DMS79 treated with DMSO at 0.1 percent for 48 hours (cell line): ENCODE measurements at regions not wholly inside any gene's neighbourhood (a gene's known extent, or its start where the extent isn't known, plus 50 kb on each side); places are given as distances from the start of the nearest gene placed in this dataset.
"Not testable (repeated sequence)": the region's sequence is repeated elsewhere in the genome, so short reads cannot be mapped to it uniquely, and the experiment has no call there.

ENCODE experiments used
- DNase-seq: peaks from one replicate; lab custom pipeline; 2025; lab: John Stamatoyannopoulos, UW

DNA sequence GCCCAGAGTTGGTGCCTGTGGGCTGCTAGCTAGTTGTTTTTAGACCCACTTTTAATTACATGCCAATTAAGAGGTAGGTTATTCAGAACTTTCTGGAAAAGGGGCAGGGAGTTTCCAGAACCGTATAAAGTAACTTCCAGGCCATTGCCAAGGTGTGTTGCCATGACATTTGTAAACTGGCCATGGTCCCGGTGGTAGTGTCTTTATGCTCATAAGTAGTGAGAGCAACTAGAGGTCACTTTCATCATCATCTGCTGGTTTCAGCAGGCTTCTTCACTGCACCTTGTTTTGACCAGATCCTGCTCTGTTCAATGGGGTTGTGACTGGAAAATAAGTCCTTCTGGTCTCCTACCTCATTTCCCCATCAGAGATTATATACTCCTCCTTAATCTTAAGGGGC, 207.0 kb downstream of the FAM72C start:
- not testable (repeated sequence) for DNase-seq

DNA sequence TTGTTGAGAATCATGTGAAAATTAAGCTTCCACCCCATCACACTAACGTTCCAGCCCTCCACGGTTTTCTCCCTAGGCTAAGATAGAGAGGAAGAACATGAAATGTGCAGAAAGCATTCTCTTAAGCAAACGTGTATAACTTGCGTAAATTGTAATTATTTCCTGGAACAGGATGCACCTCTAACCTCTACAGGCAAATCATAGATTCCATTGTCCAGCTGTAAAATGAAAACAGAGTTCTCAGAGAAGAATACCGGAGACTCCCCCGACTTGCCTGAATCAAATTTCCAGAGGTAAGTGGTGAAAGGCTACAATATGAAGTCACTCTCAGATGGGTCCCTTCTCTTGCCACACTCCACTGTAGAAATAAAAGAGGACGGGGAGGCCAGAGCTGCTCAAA, 211.4 kb downstream of the FAM72C start:
- DNase-seq: not testable (repeated sequence)

DNA sequence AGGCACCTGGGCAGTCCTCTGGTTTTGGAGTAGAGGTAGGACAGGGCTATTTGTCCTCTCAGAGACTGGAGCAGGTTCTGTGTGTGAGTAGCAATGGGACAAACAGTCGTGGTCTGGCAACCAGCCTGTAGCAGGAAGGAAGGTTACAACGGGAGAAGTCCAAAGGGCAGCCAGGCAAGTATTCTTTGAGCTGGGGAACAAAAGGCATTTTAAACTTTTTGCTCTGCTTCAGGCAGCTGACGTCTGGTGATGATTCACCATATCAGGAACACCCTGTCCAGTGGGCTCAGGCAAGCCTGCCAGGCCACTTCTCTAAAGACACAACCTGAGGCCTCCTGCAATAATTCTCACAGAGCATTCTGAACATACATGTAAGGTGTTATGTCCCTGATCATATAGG, 215.8 kb downstream of the FAM72C start:
- not testable (repeated sequence) for DNase-seq

DNA sequence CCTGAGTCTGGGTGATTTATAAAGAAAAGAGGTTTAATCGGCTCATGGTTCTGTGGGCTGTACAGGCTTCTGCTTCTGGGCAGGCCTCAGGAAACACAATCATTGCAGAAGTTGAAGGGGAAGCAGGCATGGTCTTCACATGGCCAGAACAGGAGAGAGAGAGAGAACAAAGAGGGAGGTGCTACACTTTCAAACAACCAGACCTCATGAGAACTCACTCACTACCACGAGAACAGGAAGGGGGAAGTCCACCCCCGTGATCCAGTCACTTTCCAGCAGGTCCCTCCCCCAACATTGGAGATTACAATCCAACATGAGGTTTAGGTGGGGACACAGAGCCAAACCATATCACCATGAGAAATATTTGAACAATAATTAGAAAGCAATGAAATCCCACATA, 222.9 kb downstream of the FAM72C start:
- DNase-seq: no peak

DNA sequence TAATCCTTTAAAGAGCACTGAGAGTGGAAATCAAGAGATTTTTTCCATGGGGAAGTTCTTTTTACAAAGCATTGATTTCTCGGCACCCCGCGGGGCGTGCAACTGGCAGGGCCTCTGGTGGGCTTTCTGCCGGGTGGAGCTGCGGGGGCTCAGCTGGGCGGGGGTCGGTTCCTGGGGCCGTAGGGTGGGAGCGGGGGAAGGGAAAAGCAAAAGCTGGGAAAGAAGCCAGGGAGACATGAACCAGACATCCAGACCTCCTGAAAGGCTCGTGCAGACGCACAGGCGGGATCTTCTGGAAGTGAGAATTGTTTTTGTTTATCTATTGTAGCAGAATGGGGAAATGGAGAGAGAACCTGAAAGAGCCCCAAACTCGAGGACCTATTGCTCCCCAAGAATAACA, 235.2 kb downstream of the FAM72C start:
- DNase-seq: no peak

DNA sequence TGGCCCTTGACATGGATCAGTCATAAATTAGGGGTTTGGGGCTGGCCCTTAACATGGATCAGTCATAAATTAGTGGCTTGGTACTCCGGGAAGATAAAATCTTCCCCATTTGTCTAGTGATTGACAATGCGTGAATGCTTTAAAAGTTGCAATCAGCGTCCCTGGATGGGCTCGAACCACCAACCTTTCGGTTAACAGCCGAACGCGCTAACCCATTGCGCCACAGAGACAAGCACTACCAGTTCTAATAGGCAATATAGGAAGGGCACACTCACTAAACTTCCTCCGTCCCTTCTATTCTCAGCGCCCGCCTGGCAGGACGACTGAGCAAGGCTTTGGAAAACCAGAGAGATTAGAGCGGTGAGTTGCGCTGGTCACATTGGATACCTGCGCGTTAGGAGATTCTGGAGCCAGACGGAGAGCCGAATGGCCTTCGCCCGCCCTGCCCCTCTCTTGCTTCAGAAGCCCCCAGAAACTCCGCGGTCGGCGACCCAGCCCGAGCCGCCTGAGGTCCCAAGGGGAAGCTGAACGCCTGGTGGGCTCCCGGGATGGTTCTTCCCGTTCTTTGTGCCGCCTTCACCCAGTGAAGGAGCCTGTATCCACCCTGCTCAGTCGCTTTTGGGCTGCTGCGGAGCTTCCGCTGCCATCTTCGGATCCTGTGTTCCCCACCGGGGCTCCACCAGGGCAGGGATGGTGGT, 235.9 kb downstream of the FAM72C start:
- no peak for DNase-seq

DNA sequence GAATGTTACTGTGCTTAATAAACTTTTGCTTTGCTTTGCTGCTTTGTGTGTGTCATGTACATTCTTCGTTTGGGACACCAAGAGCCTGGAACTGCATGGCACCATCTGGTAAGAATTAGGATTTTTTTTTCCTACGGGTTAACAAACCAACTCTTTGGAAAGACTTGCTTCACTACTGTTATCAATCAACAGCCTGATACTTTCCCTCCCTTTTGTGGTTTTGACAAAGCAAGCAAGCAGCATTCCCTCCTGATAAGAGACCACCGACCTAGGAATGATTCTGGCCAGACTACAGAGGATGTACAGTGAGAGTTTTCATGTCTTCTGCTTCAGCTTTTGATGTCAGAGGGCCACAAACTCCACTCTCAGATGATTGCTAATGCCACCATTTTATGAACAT, 237.5 kb downstream of the FAM72C start:
- DNase-seq: not testable (repeated sequence)

DNA sequence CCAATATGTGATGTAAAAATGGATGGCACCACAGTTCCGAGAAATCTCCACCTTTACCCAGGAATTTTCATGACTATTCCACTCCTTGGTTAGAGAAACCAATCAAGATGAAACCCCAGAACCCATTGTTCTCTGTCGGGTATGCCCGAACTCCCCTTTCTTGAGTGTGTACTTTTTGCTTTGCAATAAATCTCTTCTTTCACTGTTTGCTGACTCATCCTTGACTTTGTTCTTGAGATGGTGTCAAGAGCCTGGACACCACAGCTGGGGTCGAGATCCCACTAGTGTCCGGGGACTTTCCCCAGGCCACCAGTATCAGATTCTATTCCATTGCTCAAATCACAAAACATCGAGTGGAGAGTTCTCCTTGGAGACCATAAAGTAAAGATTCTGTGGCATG, 240.9 kb downstream of the FAM72C start:
- DNase-seq: not testable (repeated sequence)

DNA sequence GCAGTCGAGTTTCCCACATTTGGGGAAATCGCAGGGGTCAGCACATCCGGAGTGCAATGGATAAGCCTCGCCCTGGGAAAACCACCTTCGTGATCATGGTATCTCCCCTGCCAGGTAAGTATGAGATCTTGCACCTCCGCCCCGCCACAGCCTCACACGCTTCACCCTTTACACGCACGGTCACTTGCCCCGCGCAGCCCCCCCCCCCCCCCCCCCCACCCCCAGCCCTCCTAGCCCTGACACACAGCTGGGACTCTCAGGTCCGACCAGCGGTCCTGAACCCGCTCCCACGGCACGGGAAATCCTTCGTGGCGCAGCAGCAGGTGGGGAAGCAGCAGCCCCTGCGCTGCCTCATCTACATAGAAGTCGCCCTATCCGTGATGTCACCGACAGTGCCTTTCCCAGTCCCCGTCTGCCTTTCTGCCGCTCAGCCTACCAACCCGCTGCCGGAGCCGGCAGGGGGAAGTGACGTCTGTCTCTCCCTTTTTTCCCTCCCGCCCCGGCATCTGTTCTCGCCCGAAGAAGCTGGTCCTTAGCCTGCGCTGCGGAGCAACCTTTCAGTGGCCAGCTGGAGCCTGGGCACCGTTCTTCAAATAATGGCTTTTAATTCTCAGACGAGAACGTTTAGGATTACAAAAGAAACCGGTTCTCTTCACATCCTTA, 242.2 kb downstream of the FAM72C start:
- DNase-seq: not testable (repeated sequence)

DNA sequence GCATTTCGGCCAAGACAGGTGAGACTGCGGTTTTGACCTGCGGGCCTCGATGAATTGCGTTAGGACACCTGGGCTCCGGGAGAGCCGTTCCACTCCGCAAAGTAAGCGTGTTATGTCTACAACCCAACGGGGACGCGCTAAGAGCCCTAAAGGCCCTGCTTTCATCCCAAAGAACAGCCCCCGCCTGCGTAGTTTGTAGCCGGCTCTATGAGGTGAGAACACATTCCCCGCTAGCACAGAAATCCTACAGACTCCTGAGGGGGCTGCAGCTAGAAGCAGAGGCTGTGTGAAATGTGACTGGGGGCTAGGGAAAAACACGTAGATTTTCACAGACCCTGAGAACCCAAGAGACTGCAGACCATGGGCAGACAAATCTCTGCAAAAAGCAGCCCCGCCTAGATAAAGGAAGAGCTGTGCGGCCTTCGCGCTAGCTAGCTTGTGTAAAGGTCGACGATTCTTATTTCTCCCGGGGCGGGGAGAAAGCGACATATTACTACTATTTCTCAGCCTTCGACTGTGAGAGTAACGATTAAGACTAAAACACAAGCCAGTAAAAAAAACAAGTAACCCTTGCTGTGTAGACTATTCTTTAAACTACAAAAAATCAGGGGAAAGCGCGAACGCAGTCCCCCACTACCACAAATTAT, 242.9 kb downstream of the FAM72C start:
- not testable (repeated sequence) for DNase-seq

DNA sequence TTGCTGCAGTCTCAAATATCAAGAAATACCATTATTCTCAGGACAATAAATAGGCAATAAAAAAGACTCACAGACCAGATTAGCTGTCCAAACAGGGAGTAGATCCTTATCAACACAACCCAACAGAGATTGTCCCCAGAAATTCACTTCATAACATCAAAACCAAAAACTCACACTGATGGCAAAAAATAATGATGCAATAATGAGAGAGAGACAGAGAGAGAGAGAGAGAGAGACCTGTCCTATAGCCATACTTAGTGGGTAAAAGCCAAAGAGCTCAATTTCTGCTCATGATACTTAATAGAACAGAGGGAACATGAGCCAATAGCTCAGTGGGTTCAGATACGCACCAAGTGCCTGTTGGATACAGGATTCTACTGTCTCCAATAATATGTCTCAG, 244.5 kb downstream of the FAM72C start:
- DNase-seq: no peak

DNA sequence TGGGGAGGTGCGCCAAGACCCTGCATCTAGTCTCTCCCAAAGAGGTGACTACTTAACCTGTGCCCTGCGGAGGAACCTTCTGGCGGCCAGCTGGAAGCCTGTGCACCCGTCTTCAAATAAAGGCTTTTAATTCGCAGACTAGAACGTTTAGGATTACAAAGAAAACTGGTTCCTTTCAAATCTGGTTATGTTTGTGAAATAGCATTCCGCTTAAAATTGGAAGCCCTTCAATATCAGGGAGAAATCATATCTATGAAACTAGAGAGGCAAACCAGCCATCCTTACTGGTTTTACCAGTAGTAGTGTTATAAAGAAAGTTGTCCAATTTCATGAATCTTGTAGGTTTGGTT, 250.8 kb downstream of the FAM72C start:
- no peak for DNase-seq

DNA sequence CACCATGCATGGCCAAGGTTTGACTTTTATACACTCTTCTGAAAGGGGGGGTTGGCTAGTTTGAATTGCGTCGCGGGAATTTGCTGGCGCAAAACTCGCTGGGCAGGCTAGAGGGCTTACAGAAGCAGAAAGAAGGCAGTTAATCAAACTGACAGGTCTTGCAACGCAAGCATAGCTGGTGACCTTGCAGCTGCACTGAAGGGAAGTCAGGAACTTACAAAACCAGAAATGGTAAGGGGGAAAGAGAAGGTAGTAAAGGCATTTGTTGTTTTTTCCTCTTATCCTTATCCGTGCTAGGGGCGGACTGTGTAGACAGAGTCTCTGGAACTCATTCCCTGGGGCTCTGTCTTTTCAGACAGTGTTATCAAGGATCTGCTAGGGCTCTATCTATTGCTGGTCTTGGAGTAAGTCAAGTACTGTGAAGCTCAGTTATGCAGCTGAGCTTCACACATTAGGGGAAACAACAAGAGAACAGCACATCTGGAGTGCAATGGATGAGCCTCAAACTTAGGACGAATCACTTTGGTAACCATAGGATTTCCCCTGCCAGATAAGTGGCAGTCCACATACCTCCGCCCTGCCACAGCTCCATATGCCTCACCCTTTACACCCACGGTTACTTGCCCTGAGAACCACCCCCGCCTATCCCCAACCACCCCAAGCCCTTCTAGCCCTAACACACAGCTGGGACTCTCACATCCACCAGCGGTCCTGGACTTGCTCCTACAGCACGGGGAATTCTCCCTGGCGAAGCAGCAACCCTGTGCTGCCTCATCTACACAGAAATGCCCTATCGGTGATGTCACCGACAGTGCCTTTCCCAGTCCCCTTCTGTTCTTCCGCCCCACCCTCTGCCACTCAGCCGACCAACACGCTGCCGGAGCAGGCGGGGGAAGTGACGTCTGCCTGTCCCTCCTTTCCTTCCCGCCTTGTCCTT, 251.4 kb downstream of the FAM72C start:
- DNase-seq: no peak

DNA sequence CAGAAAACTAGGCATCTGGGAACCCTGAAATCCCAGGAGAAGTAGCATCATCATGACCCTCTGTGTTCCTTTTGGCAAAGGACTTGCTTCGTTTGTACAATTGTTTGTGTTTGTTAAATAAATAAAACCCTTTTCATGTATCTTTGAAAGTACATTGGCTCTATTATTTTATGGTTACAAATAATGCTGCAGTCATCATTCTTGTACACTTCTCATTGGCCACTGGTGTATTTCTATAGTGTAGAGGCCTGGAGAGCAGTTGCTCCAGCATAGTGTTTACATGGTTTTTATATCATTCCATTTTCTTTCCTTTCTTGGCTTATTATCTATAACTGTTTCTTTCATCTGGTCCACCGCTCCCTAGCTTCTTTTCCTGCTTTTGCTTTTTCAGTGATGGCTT, 253.3 kb downstream of the FAM72C start:
- no peak for DNase-seq

DNA sequence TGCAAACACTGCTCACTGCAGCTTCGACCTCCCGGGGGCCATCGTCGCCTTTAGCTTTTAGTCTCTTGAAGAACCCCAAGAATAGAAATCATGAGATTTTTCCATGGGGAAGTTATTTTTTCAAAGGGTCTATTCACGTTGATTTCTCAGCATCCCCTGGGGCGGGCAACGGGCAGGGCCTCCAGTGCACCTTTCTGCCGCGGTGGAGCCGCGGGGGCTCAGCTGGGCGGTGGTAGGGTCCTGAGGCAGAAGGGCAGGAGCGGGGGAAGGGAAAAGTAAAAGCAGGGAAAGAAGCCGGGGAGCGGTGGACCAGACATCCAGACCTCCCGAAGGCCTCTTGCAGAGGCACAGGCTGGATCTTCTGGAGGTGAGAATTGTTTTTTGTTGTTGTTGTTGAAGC, 253.8 kb downstream of the FAM72C start:
- no peak for DNase-seq

DNA sequence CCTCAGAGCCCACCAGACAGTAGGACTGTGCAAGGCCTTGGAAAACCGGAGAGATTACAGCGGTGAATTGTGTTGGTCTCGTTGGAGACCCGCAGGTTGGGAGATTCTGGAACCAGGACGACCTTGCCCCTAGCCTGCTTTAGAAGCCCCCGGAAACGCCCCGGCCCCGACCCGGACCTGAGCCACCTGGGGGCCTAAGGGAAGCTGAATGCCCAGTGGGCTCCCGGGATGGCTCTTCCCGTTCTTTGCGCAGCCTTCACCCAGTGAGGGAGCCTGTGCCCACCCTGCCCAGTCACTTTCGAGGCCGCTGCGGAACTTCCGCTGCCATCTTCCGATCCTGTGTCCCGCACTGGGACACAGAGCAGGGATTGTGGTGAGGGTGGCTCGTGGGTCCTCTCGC, 254.4 kb downstream of the FAM72C start:
- no peak for DNase-seq

DNA sequence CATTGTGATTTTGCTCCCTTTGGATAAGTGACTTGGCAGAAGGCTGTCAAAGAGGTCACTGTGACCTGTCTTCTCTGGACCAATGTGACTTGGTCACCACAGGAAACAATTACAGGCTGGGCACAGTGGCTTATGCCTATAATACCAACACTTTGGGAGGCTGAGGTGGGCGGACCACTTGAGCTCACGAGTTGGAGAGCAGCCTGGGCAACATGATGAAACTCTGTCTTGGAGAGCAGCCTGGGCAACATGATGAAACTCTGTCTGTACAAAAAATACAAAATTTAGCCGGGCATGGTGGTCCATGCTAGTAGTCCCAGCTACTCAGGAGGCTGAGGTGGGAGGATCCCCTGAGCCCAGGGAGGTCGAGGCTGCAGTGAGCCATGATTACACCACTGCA, 256.9 kb downstream of the FAM72C start:
- DNase-seq: not testable (repeated sequence)

DNA sequence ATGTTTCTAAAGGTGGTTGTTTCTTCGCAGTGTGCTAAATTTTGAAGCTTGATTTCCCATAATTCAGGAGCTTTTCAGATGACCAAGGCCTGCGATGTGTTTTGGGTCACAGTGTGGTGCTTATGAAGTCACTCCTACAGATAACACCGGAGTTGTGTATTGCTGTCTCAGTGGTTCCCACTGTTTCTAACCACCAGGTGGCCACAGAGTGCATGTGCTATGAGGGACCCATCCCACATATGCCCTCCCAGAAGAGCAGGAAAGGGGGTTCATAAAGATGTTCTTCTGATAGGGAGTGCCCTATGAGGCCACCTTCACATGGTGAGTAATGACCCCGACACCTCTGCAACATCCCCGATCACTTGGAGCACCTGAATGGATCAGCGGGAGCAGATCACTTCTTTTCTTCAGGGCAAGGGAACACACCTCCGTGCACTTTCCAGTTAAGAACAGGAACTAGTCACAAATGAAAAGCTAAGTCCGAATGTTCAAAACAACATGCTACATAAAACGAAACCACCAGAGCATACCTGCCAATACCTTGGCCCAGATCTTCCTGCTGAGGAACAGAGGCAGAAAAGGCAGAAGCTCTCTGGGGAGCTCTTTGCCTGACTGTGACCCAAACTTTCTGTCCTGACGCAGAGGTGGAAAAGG, 262.1 kb downstream of the FAM72C start:
- DNase-seq: not testable (repeated sequence)

DNA sequence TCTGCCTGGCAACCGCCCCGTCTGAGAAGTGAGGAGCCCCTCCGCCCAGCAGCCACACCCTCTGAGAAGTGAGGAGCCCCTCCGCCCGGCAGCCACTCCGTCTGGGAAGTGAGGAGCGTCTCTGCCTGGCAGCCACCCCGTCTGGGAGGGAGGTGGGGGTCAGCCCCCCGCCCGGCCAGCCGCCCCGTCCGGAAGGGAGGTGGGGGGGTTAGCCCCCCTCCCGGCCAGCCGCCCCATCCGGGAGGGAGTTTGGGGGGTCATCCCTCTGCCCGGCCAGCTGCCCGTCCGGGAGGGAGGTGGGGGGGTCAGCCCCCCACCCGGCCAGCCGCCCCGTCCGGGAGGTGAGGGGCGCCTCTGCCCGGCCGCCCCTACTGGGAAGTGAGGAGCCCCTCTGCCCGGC, 269.0 kb downstream of the FAM72C start:
- DNase-seq: not testable (repeated sequence)

DNA sequence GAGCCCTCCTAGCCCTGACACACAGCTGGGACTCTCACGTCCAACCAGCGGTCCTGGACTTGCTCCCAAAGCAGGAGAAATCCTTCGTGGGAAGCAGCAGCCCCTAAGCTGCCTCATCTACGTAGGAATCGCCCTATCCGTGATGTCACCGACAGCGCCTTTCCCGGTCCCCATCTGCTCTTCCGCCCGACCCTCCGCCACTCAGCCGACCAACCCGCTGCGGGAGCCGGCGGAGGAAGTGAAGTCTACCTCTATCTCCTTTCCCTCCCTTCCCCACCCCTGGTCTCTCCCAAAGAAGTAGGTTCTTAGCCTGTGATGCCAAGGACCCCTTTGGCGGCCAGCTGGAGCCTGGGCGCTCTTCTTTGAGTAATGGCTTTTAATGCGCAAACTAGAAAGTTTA, 272.1 kb downstream of the FAM72C start:
- DNase-seq: no peak

DNA sequence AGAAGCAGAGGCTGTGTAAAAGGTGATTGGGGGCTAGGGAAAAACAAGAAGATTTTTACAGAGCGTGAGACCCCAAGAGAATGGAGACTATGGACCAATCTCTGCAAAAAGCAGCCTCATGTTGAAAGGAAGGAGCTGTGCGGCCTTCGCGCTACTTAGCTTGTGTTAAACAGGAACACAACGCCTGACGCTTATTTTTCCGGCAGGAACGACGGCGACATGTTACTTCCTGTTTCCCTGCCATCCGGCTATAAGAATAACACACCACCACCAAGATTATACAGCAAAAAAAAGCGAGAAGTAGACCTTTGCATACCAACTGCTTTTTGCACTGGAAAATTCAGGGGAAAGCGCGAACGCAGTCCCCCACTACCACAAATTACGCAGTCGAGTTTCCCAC, 272.7 kb downstream of the FAM72C start:
- DNase-seq: no peak

DNA sequence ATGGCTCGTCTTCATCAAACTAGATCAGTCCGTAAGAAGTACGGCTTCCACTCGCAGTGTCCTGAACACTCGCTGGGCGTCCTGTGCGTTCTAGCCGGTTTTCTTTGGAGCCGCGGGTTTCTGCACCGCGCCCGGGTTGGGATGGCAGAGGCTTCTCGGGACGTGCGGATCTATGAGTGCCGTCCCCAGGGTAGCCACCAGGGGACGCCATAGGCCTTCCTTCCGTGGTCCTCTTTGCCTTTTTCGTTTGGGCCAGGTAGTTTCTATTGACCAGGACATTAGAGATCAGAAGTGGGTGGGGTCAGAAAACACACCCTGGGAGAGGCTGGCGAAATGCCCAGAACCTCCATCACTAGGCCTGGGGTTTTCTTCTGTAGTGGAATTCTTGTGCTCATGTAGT, 273.8 kb downstream of the FAM72C start:
- no peak for DNase-seq
